Muscle of back (tissue), 3 donors: ENCODE measurements at regions not wholly inside any gene's neighbourhood (a gene's known extent, or its start where the extent isn't known, plus 50 kb on each side); places are given as distances from the start of the nearest gene placed in this dataset.
"Not testable (repeated sequence)": the region's sequence is repeated elsewhere in the genome, so short reads cannot be mapped to it uniquely, and the experiment has no call there.

Experiments
- DNase-seq, 3 donors: peaks; one replicate each; pipeline versions ENCODE4 v3.0.0 to v3.0.0-alpha.2; 2013

DNA sequence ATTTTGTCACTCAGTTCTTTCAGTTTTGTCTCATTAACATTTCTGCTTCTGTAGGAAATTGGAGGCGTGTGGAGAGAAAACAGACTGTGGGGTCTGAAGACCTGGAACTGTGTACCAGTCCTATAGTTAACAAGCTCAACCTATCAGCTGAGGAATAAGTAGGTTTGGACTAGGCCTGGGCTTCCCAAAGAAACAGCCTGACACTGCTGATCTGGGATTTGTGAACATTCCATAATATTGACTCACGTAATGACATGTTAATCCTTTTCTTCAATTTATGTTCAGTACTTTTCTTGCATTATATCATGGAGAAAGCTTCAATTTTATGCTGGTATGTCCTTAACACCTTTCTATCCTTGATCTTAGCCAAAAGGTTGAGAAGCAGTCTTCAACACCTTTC lies 181.6 kb upstream of the RORA start:
- no peak for DNase-seq

DNA sequence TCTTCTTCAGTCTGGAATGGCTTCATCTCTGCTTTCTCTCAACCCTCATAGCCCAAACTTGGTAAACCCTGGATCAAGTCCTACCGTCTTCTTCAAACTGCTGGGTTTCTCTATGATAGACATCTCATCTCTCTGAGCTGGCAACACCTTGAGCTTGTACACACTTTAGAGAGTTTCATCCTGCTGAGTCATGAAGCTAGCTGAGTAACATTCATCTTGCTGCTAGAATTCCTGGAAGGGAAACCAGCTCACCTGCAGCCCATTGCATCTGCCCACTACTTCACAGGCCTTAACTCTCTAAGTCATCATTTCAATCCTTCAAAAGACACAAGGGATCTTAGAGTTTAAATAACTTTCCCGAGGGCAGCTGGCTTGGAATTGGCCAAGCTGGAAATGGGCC lies 175.5 kb upstream of the RORA start:
- DNase-seq = no peak

DNA sequence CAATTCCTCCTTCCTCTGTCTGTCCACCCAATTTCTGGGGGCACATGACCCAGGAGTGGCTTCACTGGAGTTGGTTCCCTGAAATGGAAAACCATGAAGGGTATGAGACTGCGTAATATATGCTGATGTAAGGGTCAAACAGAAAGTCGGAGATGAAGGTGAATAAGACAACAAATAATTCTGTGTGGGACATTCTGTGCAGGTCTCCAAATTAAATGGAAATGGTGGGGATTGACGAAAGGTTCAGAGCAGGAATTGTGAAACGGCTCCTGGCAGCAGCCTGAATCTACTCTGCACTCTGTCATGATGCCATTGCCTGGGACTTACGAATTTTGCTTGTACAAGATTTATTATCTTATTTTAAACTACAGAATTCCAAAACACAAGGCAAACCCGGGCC lies 174.8 kb upstream of the RORA start:
- no peak for DNase-seq

DNA sequence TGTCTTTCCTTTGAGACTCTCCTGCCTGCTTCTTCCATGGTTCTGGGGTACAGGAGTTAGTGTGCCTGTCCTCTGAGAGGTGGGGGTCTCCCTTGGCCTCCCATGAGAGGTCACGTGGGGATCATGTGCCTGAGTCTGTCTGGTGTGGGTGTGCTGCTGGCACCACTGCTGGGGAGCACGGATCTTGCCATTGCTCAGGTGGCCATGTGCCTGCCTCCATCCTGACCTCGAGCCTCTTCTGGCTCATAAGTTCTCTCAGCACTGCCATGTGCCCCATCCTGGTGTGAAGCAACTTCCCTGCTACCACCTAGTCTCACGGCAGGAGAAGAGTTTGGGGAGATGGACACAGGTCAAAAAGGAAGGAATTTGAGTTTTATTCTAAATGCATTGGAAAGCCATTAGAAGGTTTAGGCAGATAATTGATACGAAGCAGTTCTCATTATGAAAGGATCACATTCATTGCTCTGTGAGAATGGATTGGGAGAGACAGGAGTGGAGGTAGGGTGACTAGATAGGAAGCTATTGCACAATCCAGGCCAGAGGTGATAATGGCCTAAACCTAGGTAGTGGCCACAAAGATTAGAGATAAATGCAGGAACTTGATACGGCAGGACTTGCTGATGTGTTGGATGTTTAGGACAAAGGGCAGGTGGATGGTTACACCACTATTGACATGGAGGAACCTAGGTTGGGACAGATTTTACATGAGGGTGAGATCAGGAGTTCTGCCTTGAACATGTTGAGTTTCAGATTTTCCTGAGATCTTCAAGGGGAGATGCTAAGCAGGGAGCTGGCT lies 173.0 kb upstream of the RORA start:
- no peak for DNase-seq

DNA sequence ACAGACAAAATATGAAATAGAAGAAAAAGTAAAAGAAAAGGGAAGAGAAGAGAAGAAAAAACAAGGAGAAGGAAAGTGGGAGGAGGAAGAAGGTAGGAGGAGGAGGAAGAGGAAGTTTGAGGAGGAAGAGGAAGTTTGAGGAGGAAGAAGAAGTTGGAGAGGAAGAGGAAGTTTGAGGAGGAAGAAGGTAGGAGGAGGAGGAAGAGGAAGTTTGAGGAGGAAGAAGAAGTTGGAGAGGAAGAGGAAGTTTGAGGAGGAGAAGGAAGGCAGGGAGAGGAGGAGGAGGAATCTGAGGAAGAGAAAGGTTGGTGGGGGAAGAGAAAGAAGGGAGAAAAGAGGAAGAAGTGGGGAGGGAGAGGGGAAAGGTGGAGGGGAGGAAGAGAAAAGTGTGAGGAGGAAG lies 169.2 kb upstream of the RORA start:
- no peak for DNase-seq

DNA sequence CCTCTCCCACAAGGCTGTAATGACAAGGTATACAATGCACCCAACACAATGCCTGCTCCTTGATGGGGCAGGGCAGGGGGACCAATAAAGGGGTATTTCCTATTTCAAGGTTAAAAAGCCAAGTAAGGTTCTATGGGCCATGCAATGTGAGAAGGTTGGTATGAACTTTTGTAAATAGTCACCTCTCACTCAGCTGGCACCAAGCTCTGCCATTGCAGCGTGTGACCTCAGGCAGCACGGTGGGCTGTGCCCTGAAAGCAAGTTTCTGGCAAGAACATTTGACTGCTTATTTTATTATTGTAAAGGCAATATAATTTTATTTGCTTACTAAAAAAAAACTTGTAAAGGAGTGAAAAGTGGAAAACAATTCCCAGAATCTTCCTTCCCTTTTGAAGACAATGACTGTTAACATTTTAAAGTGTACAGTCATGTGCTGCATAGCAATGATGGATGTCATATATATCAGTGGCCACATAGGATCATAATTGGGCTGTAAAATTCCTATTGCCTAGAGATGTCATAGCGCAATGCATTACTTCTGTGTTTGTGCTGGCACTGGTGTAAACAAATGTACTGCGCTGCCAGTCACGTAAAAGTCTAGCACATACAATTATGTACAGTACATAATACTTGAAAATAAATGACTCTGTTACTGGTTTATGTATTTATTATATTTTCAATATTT lies 167.3 kb upstream of the RORA start:
- no peak for DNase-seq

DNA sequence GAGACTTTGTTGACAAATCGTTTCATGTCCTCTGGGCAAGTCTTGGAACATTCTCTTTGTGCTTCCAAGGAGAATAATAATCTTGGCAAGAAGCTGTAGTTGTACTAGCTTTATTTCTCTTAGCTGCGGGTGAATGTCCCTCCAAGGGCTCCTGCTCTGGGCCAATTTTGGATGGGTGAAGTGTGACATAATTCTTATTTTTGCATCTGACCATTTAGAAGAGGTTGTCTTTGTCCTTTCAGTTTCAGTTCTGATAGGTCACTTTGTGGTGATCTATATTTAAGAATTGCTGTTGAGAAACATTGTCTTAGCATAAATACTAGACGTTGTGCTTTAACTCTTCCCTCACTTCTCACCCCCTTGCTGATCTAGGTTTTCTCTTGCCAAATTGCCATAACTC lies 164.8 kb upstream of the RORA start:
- peak; percentile 6 to 65 (median 25) for DNase-seq

DNA sequence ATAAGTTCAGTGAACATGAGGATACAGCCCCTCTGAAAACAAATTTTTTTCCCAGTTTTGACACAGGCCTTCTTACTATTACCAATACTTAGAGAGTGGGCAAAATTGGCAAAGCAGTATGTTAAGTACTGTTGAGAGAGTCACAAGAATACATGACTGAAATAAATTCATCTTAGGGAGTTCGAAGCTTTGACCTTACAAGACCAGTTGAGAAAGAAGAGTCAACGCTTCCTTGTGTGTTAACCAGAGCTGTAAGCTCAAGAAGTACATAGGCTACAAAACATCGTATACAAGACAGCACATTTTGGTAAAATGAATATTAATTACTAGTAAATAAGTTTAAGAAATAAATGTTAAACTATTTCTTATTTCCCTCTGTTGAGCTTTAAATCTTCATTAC lies 164.4 kb upstream of the RORA start:
- peak in 1 of 3 donors; percentile 4 for DNase-seq

DNA sequence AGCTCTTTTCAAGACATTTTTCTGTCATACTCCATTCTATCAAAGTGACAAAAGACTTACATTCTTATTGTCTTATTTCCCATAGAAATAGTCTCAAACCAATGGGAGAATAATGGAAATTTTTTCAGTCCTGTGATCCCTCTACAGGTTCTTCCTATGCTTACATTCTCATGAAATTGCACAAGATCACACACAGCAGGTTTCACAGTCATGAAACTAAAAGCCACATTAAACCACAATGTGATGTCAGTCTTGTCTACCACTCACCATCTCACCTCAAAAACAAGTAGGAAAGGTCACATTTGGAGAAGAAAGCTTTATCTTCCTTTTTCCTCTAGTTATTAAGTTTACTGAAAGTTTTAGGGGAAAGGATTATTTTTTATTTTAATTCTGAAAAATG lies 161.0 kb upstream of the RORA start:
- DNase-seq = no peak

DNA sequence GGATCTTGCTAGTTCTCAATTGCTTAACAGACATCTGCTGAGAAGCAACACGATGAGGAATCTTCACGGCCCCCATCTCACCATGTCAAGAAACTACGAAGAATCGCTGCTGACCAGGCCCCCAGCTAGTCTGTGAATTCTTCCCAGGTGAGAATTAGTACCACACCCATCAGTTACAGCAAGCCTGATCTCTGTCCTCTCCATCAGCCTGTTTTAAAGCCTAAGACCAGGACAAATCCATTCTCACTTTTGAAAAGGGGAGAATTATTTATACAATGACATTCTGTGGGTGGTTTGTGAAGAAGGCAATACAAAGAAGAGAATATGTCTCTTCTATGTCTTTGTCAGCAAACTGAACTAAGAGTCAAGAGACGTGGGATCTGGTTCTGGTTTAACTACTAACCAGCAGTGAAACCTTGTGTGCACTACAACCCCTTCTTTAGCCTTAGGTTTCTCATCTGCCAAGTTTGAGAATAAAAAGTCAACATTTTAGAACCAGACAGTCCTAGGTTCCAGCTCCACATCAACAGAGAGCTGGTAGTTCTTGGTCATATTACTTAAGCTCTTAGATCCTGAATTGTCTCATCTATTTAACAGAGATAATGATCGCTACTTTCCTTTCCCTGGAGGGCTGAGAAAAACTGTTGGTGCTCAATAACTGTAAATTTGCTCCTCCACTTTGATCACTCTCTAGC lies 160.4 kb upstream of the RORA start:
- no peak for DNase-seq

DNA sequence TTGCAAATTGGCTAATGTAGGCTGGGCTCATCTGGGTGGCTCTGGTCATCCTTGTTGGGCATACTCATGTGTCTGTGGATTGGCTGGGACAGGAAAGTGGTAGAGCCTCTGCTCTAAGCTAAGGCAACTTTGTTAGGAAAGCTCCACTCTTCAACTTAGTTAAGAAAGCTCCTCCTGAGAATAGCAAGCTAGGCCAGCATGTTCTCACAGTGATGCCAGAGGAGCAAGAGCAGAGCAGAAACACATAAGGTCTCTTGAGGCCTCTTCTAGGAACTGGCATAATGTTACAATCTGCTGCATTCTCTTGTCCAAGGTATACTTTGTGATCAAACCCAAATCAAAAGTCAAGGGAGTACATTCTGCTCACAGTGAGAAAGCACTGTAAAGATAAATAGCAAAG lies 158.6 kb upstream of the RORA start:
- no peak for DNase-seq

DNA sequence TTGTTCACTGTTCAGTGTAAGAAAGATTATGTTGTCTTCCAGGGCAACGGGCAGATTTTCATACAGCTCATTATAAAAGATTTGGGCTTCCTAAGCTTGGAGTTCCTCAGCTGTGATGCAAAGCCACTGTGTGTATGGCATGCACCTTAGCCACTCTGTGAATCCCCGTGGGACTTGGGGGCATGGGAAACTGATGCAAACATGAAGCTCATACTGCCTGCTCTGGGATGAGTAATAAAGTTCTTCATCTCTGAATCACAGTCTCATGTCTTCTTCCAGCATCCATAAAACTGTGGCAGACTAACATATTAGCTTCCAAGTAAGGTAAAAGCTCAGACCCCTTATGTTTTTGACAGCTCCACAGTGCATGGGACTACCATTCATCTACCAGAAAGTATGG lies 154.3 kb upstream of the RORA start:
- DNase-seq = peak in 1 of 3 donors; percentile 84

DNA sequence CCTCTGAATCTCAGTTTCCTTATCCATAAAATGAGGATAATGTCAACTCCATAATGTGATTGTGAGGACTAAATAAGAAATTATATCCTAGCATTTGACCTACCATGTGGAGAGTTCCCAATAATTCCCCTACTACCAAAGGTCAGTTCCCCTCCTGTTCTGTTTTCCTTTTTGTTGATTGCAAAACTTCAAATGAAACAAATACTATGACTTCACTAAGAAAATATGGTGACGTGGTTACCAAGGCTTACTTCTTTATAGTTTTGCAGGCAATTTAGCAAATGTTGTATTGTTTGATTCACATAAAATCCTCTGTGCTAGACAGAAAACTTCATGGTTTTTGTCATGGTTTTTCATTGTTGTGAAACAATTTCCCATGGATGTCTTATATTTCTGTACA lies 153.8 kb upstream of the RORA start:
- no peak for DNase-seq

DNA sequence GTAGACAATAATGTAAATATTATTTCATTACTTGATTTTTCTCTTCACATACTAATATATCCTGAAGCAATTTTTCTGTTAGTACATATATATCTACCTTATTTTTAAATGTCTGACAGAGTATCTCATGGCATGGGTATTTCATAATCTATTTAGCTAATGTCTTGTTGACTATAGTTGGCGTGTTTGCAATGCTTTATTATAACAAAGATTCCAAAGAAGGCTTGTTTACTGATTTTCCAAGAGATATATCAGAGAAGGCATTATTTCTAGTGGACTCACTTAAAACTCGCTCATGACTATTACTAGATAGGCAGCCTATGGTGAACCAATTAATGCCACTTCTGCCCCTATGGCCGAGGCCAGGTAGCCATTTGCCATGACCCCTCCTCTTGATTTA lies 152.4 kb upstream of the RORA start:
- DNase-seq = no peak

DNA sequence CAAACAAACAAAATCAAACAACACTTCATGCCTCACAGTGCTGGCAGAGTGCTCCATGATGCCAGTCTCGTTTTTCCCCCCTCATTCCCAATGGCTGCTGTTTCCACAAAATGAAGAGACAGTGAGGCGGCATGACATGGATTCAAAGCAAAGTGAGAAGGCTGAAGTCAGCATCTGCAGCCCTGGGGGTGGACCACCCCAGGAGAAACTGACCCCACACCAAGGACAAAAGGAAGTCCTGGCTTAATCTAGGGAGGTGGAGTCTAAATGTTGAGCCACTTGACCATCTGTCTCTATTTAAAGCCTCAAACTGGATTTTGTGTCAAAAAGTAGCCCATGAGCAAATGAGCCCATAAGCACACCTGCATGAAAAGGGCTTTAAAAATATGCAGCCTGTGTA lies 151.2 kb upstream of the RORA start:
- no peak for DNase-seq

DNA sequence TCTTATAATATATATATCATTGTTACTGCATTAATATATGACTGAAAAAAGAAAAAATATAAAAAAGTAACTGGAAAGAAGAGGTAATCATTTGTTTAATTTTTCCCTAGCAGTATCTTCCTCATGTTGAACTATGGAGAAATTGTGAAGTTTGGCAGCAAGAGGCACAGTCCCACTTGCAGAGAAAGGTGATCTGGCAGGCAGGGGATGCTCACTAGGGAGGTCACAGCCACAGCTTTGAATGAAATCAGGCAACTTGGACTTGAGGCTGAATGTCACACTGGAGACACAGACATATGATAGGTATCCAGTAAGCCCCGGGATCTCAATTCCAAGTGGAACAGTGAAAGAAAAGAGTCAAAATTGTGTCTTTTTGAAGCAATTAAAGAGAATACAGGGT lies 149.9 kb upstream of the RORA start:
- no peak for DNase-seq

DNA sequence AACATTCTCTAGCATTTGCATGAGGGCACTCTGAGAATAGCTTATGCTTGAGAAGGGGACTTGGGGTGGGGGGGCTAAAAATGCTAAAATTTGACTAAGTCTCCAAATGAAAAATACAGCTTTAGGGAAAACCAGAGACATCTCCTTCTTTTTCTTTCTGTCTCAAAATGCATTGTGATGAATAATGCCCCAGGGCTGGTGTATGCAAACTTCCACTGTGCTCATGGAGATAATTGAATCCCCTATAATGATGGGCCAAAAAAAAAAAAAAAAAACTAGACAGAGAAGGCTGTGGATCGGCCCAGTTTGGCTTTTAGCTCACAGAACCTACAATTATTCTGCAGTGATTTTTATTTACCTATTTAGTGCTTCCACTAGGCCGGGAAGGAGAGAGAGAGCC lies 147.9 kb upstream of the RORA start:
- DNase-seq = no peak

DNA sequence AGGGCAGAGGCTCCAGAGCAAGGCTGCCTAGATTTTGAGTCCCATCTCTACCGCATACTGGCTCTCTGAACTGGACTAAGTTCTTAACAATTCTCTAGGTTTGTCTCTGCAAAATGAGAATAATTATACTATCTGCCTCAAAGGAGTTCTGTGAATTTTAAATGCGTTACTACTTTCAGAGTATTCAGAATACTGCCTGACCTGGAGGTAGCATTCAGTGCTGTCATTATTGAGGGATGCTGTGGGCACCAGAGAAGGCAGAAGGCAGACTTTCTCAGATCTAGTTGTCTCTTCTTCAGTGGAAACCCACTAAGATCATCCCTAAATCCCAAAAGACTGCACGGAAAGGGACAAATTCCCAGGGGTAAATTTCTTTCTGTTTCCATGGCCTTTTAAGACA lies 147.4 kb upstream of the RORA start:
- DNase-seq = no peak

DNA sequence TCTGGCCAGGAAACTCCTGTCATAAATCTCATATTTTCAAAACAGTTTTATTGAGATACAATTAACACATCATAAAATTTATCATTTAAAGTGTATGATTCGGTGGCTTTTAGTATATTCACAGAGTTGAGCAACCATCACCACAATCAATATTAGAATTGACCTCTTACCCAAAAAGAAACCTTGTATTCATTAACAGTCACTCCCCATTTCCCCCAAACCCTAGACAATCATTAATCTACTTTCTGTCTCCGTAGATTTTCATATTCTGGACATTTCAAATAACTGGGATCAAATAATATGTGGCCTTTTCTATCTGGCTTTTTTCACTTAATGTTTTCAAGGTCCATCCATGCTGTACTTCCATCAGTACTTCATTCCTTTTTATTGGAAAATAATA lies 145.7 kb upstream of the RORA start:
- no peak for DNase-seq

DNA sequence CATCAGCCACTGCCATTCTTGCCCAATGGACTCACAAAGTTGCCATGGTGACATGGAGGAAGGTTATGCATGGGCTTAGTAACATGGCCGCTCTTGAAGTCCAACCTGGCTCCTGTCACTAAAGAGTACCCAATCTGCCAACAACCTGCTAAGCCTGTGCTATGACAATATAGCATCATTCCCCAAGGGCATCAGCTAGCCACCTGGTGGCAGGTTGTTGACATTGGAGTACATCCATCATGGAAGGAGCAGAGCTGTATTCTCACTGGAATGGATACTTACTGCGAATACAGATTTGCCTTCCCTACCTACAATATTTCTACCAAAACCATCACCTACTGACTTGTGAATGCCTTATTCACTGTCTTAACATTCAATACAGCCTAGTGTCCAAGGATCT lies 138.9 kb upstream of the RORA start:
- DNase-seq = no peak

DNA sequence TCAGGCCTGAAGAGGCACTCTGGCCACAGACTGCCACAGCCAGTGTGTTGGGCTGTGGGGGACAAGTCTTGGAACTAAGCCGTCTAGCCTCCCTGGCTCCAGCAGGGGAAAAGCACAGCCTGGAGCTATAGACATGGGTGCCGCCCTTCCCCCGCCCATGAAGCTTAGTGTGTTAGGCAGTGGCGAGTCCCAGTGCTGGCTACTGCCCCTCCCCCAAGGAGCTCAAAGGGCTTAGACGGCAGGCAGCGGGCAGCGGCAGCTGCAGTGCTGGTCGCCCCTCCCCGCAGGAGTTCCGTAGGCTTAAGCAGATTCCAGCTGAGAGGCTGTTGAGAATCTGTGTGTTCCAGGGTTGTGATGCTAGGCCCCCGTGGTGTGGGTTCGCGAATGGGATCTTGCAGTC lies 135.8 kb upstream of the RORA start:
- DNase-seq = peak; percentile 8 to 48 (median 20)

DNA sequence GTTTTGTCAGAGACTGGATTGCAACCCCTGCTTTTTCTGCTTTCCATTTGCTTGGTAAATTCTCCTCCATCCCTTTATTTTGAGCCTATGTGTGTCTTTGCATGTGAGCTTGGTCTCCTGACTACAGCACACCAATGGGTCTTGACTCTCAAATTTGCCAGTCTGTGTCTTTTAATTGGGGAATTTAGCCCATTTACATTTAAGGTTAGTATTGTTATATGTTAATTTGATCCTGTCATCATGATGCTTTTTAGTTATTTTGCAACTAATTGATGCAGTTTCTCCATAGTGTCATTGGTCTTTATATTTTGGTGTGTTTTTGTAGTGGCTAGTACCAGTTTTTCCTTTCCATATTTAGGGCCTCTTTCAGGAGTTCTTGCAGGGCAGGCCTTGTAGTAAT lies 133.8 kb upstream of the RORA start:
- not testable (repeated sequence) for DNase-seq

DNA sequence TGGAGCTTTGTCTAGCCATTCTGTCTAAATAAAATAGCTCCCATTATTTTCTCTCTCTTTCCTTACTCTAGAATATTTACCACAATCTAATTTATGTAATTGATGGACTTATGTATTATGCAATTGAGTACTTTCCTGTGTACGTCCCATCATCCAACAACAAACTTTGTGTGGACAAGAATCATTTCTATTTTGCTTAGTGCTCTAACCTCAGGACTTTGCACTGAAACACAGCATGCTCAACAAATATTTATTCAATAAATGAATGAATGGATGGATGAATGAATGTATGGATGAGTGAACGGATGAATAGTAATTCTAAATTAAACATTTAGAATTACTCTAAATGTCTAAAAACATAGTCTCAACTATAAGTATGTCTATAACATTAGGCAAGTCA lies 115.2 kb upstream of the RORA start:
- DNase-seq = no peak
